ENCODE measurements at regions not wholly inside any gene's neighbourhood (a gene's known extent, or its start where the extent isn't known, plus 50 kb on each side); places are given as distances from the start of the nearest gene placed in this dataset.

- TF ChIP-seq, protein P1, sequence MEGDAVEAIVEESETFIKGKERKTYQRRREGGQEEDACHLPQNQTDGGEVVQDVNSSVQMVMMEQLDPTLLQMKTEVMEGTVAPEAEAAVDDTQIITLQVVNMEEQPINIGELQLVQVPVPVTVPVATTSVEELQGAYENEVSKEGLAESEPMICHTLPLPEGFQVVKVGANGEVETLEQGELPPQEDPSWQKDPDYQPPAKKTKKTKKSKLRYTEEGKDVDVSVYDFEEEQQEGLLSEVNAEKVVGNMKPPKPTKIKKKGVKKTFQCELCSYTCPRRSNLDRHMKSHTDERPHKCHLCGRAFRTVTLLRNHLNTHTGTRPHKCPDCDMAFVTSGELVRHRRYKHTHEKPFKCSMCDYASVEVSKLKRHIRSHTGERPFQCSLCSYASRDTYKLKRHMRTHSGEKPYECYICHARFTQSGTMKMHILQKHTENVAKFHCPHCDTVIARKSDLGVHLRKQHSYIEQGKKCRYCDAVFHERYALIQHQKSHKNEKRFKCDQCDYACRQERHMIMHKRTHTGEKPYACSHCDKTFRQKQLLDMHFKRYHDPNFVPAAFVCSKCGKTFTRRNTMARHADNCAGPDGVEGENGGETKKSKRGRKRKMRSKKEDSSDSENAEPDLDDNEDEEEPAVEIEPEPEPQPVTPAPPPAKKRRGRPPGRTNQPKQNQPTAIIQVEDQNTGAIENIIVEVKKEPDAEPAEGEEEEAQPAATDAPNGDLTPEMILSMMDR (IDR thresholded peaks at IDR 0.05; ENCODE audit: insufficient read depth, low read length, poor library complexity, severe bottlenecking) = no peak
- no peak for TF ChIP-seq EZH2phosphoT487 (conservative IDR thresholded peaks at IDR 0.05; ENCODE audit: low read length)
Measured at GRCh38 chr14:89566180-89566579, 149.1 kb upstream of the FOXN3 start.

Measured in SU-DHL-6 (cell line).